GM10248 (cell line): ENCODE measurements at regions not wholly inside any gene's neighbourhood (a gene's known extent, or its start where the extent isn't known, plus 50 kb on each side); places are given as distances from the start of the nearest gene placed in this dataset.

Experiments used
- CTCF ChIA-PET: fragments of 300-600 bp; sonication (Branson Sonifier 250); formaldehyde crosslinking; extraction: SDS; loops from one replicate; lab custom pipeline; 2021; ENCODE audit warnings: antibody characterized with exemption; lab: Yijun Ruan, JAX
- POLR2A ChIA-PET: fragments of 350-650 bp; sonication (Branson Sonifier 250); formaldehyde crosslinking; extraction: SDS; loops from one replicate; lab custom pipeline; 2020; ENCODE audit warnings: antibody characterized with exemption; lab: Yijun Ruan, JAX
- DNase-seq: peaks from one replicate; pipeline ENCODE4 v3.0.0; 2012; ENCODE audit errors: extremely low spot score
- CTCF ChIP-seq: IDR thresholded peaks from 2 replicates; pipeline ENCODE4 v1.5.1; 2012; ENCODE audit warnings: mild to moderate bottlenecking, low read depth; ENCODE audit errors: extremely low read depth, missing control alignments, control extremely low read depth

GRCh38 chr7:46705386-46706255 is 784.5 kb upstream of the IGFBP3 start:
- ChIA-PET CTCF (no interaction called here), POLR2A (no interaction called here)
- TF ChIP-seq CTCF: no peak
- no peak for DNase-seq

- CTCF ChIA-PET: interaction anchor here (1.4 kb wide), 1 partner anchor 63 kb away, joined by 3 read pairs; no protein-coding TSS in a partner anchor
- POLR2A ChIA-PET: no interaction called here
- no peak for DNase-seq
- no peak for TF ChIP-seq CTCF
Observed at GRCh38 chr7:46696741-46697140, 775.7 kb upstream of the IGFBP3 start.

- no peak for TF ChIP-seq CTCF
- ChIA-PET CTCF (interaction anchor here (1.1 to 1.4 kb wide), 3 partner anchors 19 to 65 kb away, joined by 3 read pairs; no protein-coding TSS in a partner anchor), POLR2A (no interaction called here)
- DNase-seq: no peak
Observed at GRCh38 chr7:46695051-46695708, 774.1 kb upstream of the IGFBP3 start.

DNA sequence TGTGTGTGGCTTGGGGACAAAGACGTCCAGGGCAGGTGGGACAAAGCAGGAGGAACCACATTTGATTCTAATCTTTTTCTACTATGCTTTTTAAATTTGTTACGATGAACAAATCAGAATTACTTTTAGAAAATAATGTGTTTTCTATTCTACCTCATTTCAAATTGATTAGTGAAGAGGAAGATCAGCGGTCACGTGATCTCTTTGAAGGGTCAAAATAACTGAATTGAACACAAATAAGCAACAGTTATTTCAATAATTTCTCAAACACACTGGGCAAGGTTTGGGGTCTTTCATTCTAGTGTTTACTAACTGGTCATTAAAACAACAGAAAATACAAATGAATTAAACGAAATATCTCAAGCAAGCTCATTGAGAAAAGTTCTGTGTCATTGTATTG is 773.0 kb upstream of the IGFBP3 start:
- no peak for DNase-seq
- TF ChIP-seq CTCF: no peak
- ChIA-PET POLR2A (no interaction called here), CTCF (no interaction called here)

GRCh38 chr7:46687203-46687602 is 766.1 kb upstream of the IGFBP3 start:
- DNase-seq: no peak
- CTCF ChIA-PET: no interaction called here
- TF ChIP-seq CTCF: no peak
- POLR2A ChIA-PET: no interaction called here

- DNase-seq: no peak
- no peak for TF ChIP-seq CTCF
- ChIA-PET POLR2A (no interaction called here), CTCF (interaction anchor here (1.8 kb wide), 1 partner anchor 14 kb away, joined by 5 read pairs; no protein-coding TSS in a partner anchor)
Observed at GRCh38 chr7:46685051-46685450, 764.0 kb upstream of the IGFBP3 start.
